NCI-H2081 (cell line): ENCODE measurements at regions not wholly inside any gene's neighbourhood (a gene's known extent, or its start where the extent isn't known, plus 50 kb on each side); places are given as distances from the start of the nearest gene placed in this dataset.
"Not testable (repeated sequence)": the region's sequence is repeated elsewhere in the genome, so short reads cannot be mapped to it uniquely, and the experiment has no call there.

Source experiments
- DNase-seq, 2 experiments: peaks; one replicate each; lab custom pipeline; 2025; lab: John Stamatoyannopoulos, UW

DNA sequence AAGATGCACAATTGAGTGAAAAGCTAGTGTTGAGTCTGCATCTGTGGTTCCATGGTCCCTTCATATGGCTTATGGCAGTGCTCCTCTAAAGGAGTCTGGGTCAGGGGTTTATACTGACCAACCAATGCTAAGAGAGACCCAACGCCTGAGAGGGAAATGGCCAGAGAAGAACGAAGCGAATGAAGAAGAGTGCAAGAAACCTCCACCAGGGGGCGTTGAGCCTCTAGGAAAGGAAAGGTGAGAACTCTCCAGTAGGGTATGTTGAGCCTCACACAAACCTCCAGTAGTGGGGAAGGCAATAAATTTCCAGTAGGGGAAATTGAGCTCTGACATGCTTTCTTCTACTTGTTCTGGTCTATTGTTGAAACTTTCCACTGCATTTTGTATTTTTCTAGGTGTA lies 470.6 kb downstream of the PRDM9 start:
- no peak for DNase-seq

DNA sequence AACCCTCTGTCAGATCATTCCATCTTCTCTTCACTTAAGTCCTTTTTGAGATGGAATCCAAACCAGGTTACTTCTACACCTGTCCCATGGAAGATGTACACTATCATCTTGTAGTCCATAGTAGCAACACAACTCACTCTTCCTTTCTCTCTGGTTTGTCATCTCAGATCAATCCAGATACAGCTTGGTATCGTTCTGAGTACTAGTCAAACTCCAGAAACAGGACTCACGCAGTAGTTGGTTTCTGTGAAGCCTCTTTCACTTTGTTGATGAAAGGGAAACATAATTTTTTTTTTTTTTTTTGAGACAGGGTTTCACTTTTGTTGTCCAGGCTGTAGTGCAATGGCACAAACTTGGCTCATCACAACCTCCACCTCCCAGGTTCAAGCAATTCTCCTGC lies 484.0 kb downstream of the PRDM9 start:
- no peak for DNase-seq

DNA sequence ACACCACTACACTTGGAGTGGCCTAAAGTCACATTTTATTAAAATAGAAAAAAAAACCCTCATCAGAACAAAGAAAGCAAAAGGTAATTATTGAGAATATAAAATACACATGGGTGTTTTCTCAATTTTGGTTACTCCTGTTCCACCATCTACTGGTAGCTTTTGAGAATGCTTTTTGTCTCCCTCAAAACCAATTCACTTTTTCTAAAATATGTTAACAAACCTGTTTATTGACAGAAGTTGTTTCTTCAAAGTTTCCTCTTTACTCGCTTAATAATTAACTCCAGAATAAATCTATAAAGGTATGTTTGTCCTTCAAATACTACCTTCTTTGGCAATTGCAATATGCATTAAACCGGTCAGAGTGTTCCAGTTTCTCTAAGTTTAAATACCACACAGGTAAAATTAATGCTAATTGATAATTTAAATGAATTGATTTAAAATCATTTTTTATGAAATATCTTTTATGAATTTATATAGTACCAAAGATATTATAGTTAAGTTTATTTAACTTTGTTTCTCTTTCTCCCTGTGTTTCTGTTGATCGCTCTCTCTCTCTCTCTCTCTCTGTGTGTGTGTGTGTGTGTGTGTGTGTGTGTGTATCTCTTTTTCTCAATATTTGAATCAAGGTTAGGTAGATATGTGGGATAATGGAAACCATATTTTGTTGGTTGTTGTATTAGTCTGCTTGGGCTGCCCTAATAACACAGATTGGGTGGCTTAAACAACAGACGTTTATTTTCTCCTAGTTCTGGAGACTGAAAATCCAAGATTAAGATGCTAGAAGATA lies 487.4 kb downstream of the PRDM9 start:
- peak; percentile 9 to 24 for DNase-seq

DNA sequence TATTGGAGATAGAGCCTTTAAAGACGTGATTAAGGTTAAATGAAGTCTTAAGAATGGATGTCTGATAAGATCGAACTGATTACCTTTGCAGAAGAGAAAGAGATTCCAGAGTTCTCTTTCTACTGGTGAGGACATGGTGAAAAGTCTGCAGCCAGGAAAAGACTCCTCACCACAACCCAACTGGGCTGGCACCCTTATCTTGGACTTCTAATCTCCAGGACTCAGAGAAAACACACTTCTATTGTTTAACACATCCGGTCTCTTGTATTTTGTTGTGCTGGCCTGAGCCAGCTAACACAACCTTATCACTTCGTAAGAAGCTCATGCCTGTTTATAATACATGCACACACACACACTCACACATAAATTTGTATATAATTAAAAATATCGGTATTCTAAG lies 489.1 kb downstream of the PRDM9 start:
- DNase-seq, result no peak

DNA sequence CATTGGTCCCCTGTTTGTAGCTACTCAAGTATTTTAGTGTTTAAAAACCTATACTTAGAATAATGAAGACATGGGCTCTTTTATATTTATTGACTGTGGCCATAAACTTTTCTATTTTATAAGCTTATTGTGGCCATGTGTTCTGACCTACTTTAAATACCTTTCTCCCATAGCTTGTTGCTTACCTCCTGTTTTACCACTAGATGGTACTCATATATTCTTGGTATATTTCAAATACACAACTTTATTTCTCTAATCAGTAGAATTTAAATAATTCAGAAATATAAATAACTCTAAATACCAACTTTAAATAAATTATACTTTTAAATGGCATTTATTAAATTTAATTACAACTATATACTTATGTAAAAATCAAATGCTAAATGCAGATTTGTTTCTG lies 498.0 kb downstream of the PRDM9 start:
- DNase-seq, result no peak

DNA sequence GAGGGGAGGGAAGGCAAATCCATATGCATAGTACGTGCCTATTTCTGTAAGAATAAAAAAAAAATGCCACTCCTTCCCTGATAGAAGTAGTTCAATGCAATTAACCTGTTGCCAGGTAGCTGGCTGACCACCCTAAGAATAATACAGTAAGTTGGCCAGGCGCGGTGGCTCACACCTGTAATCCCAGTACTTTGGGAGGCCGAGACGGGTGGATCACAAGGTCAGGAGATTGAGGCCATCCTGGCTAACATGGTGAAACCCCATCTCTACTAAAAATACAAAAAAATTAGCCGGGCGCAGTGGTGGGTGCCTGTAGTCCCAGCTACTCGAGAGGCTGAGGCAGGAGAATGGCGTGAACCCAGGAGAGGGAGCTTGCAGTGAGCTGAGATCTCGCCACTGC lies 510.3 kb downstream of the PRDM9 start:
- not testable (repeated sequence) for DNase-seq

DNA sequence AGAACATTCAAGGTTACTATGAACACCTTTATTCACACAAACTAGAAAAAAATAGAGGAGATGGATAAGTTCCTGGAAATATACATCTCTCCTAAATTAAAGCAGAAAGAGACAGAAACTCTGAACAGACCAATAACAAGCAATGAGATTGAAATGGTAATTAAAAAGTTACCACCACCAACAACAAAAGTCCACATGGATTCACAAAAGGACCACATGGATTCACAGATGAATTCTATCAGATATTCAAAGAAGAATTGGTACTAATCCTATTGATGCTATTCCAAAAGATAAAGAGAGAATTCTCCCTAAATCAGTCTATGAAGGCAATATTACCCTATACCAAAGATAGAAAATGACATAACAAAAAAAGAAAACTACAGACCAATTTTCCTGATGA lies 518.9 kb downstream of the PRDM9 start:
- DNase-seq, result no peak

DNA sequence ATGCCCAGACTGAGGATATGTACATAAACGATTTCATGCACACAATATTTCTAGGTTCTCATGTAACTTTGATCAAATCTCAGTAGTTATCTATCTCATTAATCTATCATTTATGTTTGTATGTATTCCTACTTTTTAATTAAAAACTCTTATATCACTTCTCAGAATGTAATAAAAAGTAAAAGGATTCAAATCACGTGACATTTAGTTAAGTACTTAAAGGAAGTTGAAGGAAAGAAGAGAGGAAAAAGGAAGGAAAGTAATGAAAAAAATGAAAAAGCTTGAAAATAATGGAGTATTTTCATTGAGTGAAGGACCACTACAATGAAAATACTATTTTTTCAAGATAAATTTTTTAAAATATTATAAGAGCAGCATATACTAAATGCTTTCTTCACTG lies 535.3 kb downstream of the PRDM9 start:
- no peak for DNase-seq

DNA sequence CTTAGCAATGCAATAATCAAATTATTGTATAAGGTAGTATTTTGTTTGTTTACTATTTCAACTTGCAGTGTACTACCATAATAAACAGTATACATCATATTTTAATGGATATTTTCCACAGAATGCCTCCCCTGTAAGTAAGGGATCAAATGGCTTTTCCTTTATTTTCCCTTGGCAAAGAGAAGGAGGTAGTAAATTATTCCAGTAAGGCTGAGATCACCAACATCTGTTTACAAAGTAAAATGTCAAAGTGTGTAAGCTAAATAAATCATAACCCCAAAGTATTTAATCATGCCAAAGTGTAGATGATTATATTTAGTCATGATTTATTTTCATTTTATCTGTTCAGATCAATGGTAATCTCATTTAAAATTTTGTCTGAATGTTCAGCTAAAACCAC lies 537.6 kb downstream of the PRDM9 start:
- DNase-seq, result no peak

DNA sequence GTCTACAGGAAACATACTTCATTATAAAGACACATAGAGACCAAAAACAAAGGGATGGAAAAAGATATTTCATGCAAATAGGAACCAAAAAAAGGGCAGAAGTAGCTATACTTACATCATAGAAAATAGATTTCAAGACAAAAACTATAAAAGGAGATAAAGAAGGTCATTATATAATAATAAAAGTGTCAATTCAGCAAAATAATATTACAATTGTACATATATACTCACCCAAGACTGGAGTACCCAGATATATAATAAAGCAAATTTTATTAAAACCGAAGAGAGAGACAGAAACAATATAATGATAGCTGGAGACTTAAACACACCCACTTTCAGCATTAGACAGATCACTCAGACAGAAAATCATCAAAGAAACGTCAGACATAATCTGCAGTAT lies 546.3 kb downstream of the PRDM9 start:
- DNase-seq, result no peak

DNA sequence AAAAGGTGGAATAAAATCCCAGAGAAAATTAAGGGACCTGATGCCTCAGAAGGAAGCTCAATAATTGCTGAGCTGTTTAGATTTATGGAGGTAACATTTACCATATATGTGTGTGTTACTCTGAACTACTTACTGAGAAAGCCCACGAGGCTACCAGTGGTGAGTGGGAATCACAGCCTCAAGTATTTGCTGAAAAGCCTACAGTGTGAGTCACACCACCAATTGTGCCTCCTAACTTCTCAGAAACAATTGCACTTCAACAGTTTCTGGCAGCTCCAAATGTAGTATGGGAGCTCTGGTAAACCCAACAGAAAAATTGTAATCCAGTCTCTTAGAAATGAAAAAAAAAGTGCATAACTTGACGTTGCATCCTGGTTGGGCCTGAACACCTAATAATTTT lies 551.6 kb downstream of the PRDM9 start:
- DNase-seq, result no peak

DNA sequence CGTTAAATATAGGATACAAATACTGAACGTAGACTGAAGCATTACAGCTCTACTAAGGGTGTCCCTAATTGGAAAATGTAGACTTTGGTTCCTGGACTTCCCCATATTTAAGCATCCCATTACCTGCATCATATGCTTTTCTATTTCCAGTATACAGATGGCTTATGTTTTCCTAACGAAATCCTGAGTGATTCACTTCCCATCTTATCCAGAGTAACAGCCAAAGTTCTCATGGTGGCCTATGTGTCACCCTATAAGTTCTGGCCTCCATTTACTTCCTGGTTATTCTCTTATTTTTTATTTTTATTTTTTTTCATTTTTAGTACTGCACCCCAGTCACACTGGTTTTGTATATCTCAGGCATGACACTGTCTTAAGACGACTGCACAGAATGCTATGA lies 552.3 kb downstream of the PRDM9 start:
- DNase-seq, result no peak

DNA sequence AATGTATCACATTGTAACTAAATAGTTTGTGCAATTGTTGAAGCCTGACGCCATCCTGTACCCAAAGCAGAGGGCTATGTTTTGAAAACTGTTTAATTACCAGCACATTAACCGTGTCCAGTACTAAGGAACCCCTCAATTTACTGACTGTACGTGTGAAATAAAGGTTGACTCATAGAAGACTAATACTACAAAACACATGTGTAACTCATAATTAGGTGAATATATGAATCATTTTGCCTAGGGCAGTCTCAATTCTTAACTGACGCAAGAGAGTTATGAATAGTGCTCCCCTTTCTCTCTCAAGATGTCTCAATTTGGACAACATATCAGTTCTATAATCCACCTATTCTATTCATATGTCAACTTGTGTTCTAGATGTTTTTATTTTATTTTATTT lies 558.4 kb downstream of the PRDM9 start:
- DNase-seq, result no peak

DNA sequence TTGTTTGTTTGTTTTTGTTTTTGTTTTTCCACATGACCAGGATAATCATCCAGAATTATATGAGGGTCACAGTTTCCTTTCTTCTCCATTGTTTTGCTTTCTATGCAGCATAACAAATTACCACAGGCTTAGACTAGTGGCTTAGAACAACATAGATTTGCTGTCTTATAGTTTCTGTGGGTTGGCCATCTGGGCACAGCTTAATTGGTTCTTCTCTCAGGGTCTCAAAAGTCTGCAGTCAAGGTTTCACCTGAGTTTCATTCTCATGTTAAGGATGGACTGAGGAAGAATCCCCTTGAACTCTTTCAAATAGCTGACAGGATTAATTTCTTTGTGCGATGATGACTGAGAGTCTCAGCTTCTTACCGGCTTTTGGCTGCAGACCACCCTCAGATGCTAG lies 559.8 kb downstream of the PRDM9 start:
- DNase-seq, result no peak

DNA sequence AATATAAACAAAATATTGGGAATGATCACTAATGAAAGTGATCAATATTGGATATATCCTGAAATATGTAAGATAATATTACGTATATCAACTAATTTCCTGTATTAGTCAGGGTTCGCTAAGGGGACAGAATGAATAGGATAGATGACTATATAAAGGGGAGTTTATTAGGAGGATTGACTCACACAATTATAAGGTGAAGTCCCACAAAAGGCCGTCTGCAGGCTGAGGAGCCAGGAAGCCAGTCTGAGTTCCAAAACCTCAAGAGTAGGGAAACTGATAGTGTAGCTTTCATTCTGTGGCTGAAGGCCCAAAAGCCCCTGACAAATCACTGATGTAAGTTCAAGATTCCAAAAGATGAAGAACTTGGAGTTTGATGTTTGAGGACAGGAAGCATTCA lies 561.1 kb downstream of the PRDM9 start:
- no peak for DNase-seq

DNA sequence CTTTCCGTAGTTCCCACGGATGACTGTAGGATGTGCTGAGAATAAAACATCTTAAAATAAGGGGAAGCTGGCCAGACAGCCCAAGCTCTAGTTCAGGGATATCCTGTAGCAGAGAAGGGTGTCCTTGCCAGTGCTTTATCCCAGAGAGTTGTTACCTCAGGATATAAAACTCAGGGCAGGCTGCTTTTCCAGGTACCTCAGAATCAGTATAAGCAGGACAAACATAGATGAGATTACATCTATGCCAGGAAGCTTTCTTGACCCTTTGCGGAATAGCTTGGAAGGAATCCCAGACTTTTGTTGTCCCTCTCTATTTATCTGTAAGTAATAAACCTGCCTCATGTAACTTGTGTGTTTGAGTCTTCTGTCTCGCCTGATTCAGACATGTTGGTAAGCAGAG lies 565.7 kb downstream of the PRDM9 start:
- no peak for DNase-seq

DNA sequence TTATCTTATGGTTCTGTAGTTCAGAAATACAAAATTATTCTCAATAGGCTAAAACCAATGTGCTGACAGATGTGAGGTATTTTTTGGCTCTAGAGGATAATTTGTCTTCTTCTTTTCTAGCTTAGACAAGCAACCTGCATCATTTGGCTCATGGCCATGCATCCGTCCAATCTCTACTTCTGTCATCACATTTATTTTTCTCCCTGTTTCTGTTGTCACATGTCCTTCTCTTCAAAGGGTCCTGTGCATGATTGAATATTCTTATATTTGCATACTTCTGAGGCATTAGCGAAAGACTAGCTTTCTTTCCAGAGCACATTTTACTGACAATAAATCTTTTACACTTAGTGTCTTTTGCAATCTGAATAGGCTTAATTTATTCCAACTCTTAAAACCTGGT lies 564.7 kb downstream of the CDH10 start:
- peak in 1 of 2 experiments; percentile 22 for DNase-seq

DNA sequence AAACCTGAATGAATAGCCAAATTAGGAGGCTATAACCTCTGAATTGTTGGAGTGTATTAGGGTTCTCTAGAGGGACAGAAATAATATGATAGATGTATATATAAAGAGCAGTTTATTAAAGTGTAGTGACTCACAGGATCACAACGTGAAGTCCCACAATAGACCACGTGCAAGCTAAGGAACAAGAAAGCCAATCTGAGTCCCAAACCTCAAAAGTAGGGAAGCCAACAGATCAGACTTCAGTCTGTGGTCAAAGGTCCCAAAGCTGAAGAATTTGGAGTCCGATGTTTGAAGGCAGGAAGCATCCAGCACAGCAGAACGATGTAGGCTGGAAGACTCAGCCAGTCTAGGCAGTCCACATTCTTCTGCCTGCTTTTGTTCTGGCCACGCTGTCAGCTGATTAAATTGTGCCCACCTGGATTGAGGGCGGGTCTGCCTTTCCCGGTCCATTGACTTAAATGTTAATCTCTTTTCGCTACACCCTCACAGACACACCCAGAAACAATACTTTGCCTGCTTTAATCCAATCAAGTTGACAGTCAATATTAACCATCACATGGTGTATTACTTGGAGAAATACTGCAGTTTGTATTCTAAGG lies 550.6 kb downstream of the CDH10 start:
- no peak for DNase-seq

DNA sequence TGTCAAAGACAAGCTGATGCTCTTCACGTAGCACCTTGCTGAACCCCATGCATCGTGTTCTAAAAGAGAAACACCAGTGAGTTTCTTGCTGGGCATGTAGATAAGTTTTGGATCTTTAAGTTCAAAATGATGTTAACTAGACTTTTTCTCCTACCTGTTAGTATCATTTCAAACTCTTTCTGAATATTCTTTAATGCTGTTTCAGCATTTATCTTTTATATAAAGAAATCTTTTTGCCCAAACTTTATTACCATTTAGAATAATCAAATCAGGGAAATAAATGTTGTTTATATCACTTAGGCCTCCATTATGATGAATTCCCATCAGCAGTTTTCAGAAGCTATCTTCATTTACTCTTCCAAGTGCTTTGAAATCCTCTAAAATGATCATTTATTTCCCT lies 542.8 kb downstream of the CDH10 start:
- DNase-seq, result no peak

DNA sequence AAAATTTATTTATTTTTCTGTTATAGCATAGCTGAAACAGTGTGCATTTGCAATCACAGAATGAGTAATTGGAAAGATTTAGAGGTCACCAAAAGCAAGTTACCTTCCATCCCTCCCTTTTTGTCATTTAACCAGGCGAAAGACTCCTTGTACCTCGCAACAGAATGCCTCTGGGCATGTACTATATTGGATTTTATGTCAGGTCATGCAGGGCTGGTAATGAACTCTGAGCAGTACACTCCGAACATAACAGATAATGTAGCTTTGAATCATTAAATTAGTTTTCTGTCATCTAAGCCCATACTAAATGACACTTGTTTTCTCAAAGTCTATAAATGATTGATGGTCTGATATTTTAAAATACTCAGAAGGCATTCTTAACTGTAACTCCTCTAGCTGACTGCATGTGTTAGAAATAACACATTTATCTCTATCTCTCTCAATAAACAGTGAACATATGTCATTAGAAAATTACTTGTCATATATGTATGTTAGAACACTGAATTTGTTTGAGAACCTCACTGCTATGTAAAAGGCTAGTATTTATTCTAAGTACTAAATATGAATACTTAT lies 541.2 kb downstream of the CDH10 start:
- DNase-seq, result no peak

DNA sequence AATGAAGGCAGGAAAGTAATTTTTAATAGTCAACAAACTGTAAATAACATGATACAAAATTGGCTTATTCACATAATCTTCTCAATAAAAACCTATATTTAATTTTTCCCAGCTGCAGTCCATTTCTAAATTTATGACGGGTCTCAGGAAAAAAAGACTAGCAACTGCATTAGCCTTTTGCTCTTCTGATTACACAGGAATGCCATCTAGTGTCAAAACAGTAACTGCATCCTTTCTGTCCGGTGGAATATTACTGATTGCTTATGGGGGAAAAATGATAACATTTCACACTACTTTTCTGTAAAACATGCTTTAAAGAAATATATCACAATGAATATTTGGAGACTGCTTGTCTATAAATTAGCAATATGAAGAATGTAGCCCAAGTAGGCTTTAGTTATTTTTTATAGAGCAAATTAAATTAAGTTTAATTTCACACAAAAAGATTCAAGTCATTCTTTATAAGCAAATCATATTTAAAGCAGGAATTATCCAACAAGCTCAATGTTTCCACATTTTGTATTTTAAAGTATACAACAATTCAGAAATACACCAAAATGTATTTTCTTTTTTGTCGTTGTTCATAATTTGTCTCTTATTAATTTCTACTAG lies 534.7 kb downstream of the CDH10 start:
- DNase-seq, result peak; percentile 30 to 66

DNA sequence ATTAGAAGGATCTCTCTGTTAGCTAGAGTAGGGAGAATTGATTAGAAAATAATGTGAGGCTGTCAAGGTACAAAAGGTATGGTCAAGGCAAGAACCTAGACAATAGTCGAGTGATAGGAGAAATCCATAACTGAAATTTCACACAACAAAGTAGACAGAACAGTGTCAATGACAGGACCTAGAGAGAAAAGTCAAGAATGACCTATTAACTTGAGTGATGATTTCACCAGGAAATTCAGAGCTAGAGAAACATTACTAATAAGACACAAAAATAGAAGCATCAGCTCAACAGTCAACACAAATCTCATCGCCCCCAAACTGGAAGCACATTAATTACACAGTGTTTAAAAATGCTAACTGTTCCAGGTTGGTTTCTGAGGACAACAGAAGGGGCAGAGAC lies 532.4 kb downstream of the CDH10 start:
- DNase-seq, result no peak

DNA sequence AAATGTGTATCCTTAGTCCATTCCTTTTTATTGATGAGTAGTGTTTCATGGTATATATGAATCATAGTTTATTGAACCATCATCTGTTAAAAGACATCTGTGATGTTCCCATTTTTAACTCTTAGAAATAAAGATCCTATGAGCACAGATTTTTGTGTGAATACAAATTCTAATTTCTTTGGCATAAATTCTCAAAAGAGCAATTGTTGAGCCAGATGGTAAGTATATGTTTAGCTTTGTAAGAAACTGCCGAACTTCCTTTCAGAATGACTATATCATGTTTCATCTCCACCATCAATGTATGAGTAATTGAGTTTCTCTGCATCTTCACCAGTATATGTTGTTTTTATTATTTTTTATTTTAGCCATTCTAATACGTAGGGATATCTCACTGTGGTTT lies 526.4 kb downstream of the CDH10 start:
- DNase-seq, result no peak
